Inflammatory macrophage (primary cell): ENCODE measurements at regions not wholly inside any gene's neighbourhood (a gene's known extent, or its start where the extent isn't known, plus 50 kb on each side); places are given as distances from the start of the nearest gene placed in this dataset.
"Not testable (repeated sequence)": the region's sequence is repeated elsewhere in the genome, so short reads cannot be mapped to it uniquely, and the experiment has no call there.

Source experiments
- DNase-seq, 2 donors: peaks; one replicate each; pipeline ENCODE4 v3.0.0-alpha.2; 2020 to 2022

DNA sequence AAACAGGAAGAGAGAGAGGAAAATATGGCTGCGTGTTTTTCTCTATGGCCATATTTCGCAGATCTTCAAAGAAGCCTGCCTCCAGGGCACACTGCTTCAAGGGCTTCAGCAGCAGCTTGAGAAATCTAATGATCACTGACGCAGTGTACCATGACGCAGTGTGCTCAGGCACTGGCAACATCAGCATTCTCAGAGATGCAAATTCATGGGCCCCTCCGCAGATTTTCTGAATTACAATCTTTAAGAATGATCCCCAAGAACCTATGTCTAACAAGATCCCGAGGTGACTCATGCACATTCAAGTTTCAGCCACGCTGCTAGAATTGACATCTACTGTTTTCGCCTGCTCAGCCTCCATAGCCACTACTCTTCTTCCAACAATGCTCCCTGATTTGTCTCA, 143.9 kb upstream of the ZNF366 start:
- no peak for DNase-seq

DNA sequence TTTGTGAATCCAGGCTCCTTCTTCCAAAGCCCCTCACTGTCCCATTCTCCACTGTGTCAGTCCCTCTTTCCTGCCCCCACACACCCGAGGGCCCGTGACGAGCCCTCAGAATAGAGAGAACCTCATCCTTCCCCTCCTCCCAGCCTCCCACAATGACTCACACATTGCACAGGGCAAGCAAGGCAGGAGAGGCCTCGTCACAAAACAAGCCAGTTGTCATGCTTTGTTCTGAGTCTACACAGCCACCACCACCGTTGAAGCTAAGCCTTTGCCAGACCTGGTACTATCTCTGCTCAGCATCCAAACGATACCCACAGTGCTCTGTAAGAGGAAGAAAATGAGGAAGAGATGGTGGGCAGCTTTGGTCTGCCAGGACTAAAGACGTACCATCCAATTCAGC, 142.2 kb upstream of the ZNF366 start:
- DNase-seq: no peak

DNA sequence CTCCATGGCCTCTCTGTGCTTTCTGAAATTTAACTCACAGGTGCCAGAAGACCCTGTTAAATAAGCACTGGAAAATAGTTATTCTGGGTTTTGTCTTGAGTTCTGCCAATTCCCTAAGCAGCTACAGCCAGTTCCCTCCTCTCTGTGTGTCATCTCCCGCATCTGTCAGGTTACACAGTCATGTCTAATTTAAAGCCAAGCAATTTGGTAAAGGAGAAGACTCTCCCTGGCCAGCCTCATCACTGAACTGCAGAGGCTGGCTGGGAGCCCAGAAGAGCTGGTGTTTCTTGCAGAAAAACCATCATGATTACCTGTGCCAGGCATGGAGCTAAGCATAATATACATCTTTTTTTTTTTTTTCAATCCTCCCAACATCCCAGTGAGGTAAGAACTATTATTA, 141.3 kb upstream of the ZNF366 start:
- no peak for DNase-seq

- no peak for DNase-seq
These were observed 140.6 kb upstream of the ZNF366 start for GRCh38 chr5:72647806-72648205.

DNA sequence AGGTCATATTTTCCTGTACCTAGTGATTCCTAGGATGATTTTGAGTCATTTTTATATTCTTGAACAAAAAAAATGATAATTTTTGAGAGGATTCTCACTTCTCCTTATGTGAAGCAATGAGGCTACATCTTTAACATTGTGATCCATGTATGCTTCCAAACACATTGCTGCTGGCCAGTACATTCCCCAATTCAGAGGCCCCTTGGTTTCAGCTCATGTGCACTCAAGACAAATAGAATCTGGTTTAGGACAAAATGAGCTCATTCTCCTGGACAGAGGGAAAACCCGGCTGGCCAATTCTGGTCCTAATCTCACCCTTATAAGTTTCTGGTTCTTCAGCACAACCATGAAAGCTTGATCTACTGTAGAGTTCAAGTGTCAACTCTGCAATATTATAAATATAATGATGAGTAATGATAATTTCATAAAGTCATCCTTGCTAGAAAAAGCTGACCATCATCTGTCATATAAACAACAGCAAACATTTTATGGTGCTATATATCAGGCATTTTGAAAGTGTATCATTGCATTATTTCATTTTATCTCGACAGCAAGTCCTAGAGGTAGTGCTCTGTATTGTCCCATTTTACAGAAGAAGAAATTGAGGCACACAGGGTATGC, 139.1 kb upstream of the ZNF366 start:
- no peak for DNase-seq

DNA sequence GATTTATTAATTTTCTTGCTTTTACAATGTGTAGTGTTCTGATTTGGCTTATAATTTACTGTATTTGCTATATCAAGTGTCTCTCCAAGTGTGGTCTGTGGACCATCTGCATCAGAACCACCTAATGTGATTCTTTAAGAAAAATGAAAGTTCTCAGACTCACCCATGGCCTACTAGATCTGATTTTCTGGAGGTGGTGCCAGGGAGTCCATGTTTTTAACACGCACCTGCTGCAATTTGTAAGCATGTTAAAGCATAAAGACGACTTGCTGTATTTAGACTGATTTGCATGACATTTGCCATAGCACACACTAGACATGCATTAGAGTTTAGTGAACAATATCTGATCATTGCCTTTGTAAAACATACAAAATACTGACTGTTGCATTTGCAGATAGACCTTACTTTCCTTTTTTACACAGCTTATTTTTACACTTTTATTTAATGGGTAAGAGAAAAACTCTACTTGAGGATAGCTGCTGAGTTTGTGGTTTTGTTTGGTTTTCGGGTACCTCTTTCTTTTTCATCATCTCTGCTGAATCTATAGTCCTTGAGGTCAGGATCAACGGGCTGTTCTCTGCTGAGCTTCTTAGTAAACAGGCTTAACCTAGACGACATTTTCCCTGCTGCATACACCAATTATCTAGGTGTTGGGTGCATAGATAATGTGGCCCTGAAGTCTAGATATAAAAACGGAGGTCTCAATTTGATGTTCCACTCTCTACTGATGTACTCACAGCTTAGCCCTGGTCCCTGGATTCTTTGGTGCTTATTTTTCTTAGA, 138.0 kb upstream of the ZNF366 start:
- no peak for DNase-seq

- DNase-seq: peak; percentile 30 to 60
These were observed 137.1 kb upstream of the ZNF366 start for GRCh38 chr5:72644296-72644695.

DNA sequence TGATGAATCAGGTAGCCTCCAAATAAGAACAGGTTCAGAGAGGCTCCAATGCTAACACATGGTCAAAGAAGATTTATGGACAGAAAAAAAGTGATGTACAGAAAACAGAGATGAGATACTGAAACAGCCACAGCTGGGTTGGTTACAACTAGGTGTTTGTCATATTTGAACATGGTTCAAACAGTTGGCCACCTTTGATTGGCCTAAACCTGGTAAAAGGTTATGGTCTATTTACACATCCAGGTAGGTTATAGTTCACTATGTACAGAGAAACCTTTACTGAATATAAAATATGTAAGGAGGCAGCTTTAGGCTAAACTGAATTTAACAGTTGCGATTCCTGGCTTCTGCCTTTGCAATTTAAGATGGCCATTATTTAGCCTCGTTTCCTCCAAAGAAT, 134.0 kb upstream of the ZNF366 start:
- no peak for DNase-seq

GRCh38 chr5:72637058-72637457, 129.8 kb upstream of the ZNF366 start:
- DNase-seq: no peak

DNA sequence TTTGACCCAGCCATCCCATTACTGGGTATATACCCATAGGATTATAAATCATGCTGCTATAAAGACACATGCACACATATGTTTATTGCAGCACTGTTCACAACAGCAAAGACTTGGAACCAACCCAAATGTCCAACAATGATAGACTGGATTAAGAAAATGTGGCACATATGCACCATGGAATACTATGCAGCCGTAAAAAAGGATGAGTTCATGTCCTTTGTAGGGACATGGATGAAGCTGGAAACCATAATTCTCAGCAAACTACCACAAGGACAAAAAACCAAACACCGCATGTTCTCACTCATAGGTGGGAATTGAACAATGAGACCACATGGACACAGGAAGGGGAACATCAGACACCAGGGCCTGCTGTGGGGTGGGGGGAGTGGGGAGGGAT, 129.4 kb upstream of the ZNF366 start:
- DNase-seq: not testable (repeated sequence)

- peak in 1 of 2 donors; percentile 21 for DNase-seq
These were observed 127.2 kb upstream of the ZNF366 start for GRCh38 chr5:72634444-72634843.

- DNase-seq: no peak
These were observed 126.4 kb upstream of the ZNF366 start for GRCh38 chr5:72633649-72634048.

DNA sequence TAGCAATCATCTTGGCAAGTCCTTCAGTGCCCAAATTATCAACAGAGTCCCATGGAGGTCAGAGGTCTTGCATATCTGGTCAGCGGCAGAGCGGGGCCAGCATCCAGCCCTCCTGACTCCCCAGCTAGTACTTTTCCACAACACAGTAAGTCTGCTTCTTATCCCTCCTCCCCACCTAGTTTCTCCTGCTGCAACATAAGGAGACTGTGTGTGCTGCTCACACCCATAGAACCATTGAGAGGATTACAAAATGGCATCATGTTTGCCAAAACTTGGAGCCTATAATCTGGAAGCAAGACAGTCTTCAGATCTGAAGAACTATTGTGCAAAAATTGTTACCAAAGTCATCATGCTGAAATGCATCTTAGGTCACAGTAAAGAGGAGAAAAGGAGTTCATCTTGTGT, 125.8 kb upstream of the ZNF366 start:
- no peak for DNase-seq

- DNase-seq: no peak
These were observed 123.5 kb upstream of the ZNF366 start for GRCh38 chr5:72630721-72631120.

GRCh38 chr5:72630081-72630480, 122.9 kb upstream of the ZNF366 start:
- no peak for DNase-seq

DNA sequence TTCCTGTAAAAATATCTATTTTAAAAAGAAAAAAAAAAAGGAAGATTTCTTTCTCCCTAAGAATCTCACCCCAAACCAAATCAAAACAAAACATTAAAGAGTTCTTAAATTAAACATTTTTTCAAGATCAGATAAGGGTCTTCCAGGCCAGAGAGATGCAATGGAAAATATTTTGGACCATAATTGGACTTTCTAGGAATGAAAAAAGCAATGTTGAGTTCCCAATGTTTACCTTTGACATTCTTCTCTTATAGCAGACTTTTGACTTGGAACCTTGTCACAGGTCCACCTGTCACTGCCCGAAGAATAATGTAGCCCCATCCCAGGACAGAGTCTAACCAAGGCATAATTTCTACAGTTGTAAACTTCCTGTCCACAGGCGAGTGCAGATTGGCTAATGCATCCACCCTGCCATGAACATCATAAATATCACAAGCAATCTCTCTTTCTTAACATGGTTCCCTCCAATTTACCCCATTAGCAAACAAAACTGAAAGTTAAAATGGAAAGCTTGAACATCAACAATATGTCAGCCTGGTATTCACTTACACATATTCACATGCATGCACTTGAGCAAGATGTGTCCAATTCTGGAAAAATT, 121.7 kb upstream of the ZNF366 start:
- no peak for DNase-seq

DNA sequence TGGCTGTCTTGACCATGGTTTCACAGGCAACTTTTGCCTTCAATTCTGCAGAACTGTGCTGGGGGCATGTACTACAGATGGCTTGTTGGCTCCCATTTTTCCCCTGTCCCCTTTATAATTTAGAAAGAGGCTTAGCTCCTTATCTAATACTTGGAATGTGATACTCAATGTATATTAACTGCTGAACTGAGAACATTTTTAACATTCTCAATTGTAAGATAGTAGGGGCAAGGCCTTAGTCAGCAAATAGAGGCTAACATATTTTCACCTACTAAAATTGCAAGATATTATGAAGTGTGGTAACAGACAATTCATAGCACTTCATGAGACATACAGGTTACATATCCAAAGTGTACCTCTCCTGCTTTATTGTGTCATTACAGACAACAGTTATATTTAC, 118.1 kb upstream of the ZNF366 start:
- DNase-seq: no peak

DNA sequence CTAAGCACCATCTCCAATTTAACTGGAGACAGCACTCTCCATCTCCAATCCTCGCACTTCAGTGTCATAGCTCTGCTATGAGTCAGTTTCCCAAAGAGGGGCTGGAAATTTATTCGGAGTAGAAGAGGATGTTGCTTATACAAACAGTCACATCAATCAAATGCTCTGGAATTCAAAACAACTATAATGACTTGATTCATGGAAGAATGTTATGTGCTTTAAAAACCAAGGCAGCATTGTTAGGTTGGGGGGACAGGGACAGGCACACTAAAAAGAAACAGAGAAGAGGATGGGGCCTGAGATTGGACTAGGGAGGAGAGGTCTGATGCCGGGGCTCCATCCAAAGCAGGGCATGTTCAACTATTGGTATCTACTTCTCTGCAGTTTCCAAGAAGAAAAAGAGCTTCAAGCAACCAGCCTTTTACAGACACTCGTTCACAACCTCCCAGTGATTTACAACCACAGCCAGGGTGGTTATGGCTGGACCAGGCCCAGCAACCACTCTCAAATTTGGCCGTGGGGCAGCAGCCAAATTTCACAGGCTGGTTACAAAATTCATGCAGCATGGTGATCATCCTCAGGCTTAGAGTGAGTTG, 117.5 kb upstream of the ZNF366 start:
- DNase-seq: no peak

DNA sequence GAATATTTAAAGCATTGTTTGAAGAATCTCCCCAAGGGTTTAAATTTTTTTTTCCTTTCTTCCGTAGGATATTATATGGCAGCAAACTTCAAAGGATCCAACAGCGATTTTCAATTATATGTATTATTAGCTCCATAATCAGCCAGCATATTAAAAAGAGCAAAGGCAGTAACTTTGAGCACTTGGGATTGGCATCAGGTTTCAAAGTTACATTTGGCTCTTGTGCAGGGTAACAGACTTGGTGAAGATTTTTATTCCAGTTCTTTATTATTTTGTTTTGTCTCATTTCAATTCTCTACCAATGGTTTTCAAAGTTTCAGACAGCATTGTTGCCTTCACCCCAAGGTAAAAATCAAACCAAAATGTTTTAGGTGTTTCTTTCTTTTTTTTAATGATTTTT, 116.7 kb upstream of the ZNF366 start:
- DNase-seq: no peak

GRCh38 chr5:72623323-72623722, 116.1 kb upstream of the ZNF366 start:
- DNase-seq: no peak

DNA sequence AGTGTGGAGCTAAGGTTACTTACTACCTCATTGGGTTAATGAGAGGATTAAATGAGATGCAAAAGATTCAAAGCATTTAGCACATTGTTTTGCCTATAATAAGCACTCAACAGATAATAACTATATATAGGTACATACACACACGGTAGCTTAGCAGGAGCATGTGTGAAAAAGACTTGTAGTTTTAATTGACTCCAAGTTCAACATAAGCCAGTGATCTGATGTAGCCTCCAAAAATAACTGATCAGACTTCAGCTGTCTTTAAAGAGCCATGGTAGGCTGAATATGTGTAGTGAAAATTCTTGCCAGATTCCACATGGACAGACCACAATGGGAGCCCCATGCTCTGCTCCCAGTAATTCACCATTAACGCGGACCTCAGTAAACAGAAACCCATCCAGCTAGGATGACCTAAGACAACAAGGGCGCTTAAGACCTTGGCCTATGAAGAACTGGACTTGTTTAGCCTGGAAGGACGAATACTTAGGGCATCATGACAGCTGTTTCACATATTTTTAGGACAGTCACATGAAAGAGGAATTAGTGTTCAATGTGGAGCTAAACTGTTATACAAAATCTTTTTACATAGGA, 115.1 kb upstream of the ZNF366 start:
- DNase-seq: no peak

- no peak for DNase-seq
These were observed 114.4 kb upstream of the ZNF366 start for GRCh38 chr5:72621576-72621975.

- DNase-seq: no peak
These were observed 112.5 kb upstream of the ZNF366 start for GRCh38 chr5:72619677-72620076.
